MM.1S (cell line): ENCODE measurements at regions not wholly inside any gene's neighbourhood (a gene's known extent, or its start where the extent isn't known, plus 50 kb on each side); places are given as distances from the start of the nearest gene placed in this dataset.

Experiments used
- DNase-seq: peaks from one replicate; pipeline ENCODE4 v3.0.0-alpha.2; 2015
- H2AFZ ChIP-seq: fragments of 300-600 bp; sonication (generic); 2 replicates; pipeline ENCODE4 v1.6.0; 2016; ENCODE audit warnings: antibody characterized with exemption, low read length
- H3F3A ChIP-seq: fragments of 300-600 bp; sonication (generic); 2 replicates; pipeline ENCODE4 v1.6.1; 2016; ENCODE audit warnings: mild to moderate bottlenecking, antibody characterized with exemption, low read length, moderate library complexity, mixed read lengths; ENCODE audit not compliant: insufficient read depth
- H3K27ac ChIP-seq: fragments of 300-600 bp; sonication (generic); 2 replicates; pipeline ENCODE4 v1.5.1; 2016; ENCODE audit warnings: mild to moderate bottlenecking, low read length
- H3K27me3 ChIP-seq: fragments of 300-600 bp; sonication (generic); replicated peaks from 2 replicates; pipeline ENCODE4 v1.6.0; 2016; ENCODE audit warnings: low read length; ENCODE audit not compliant: insufficient read depth
- H3K36me3 ChIP-seq: fragments of 300-600 bp; sonication (generic); replicated peaks from 2 replicates; pipeline ENCODE4 v1.6.1; 2016; ENCODE audit warnings: mild to moderate bottlenecking, low read length, mixed read lengths; ENCODE audit not compliant: insufficient read depth
- H3K4me1 ChIP-seq: fragments of 300-600 bp; sonication (generic); 2 replicates; pipeline ENCODE4 v1.6.1; 2016; ENCODE audit warnings: low read length, mixed read lengths
- H3K4me2 ChIP-seq: fragments of 300-600 bp; sonication (generic); 2 replicates; pipeline ENCODE4 v1.6.0; 2016; ENCODE audit warnings: low read depth, low read length
- H3K4me3 ChIP-seq: fragments of 300-600 bp; sonication (generic); 2 replicates; pipeline ENCODE4 v1.5.1; 2016; ENCODE audit warnings: low read length, mixed read lengths
- H3K79me2 ChIP-seq: fragments of 300-600 bp; sonication (generic); 2 replicates; pipeline ENCODE4 v1.6.1; 2016; ENCODE audit warnings: mixed run types, low read length, mixed read lengths
- H3K9ac ChIP-seq: fragments of 300-600 bp; sonication (generic); 2 replicates; pipeline ENCODE4 v1.6.1; 2016; ENCODE audit warnings: low read length, mixed read lengths
- H3K9me2 ChIP-seq: fragments of 300-600 bp; sonication (generic); replicated peaks from 2 replicates; pipeline ENCODE4 v1.6.1; 2016; ENCODE audit warnings: mild to moderate bottlenecking, low read length, mixed read lengths; ENCODE audit not compliant: insufficient read depth
- H3K9me3 ChIP-seq: fragments of 300-600 bp; sonication (generic); replicated peaks from 2 replicates; pipeline ENCODE4 v1.6.1; 2016; ENCODE audit warnings: mild to moderate bottlenecking, low read length, mixed read lengths; ENCODE audit not compliant: insufficient read depth
- H4K20me1 ChIP-seq: fragments of 300-600 bp; sonication (generic); 2 replicates; pipeline ENCODE4 v1.6.1; 2016; ENCODE audit warnings: mild to moderate bottlenecking, low read length, moderate library complexity, mixed read lengths; ENCODE audit not compliant: insufficient read depth
- CTCF ChIP-seq: fragments of 300-600 bp; sonication (generic); IDR thresholded peaks from 2 replicates; pipeline ENCODE4 v1.5.1; 2016; ENCODE audit warnings: antibody characterized with exemption, low read length, mixed read lengths
- EZH2 ChIP-seq: fragments of 300-600 bp; sonication (generic); optimal IDR thresholded peaks from 2 replicates; pipeline ENCODE3; 2017; ENCODE audit warnings: low read depth, mild to moderate bottlenecking, antibody characterized with exemption, low read length, mixed read lengths
- EZH2phosphoT487 ChIP-seq: fragments of 300-600 bp; sonication (generic); IDR thresholded peaks from 2 replicates; pipeline ENCODE4 v1.6.1; 2018; ENCODE audit warnings: antibody characterized with exemption, low read length

DNA sequence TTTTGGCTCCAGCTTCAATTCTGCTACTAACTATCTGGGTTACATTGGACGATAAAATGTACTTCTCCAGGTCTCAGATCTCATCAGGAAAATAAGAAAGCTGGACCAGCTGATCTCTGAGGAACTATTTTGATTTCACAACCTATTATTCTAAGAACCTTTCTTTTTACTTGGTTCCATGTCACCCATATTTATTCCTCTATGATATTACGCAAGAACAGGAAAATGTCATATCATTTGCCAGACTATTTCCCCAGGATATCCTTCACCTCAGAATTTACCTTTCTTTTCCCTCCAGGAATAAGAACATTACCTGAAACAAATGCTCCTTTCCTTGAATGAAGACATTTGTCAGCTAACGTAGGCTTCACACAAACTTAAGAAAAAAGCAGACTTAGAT lies 387.5 kb upstream of the RAG2 start:
- Histone ChIP-seq H3K9me2 (no peaks in the 10 kb centered on the region), H4K20me1 (no peaks in the 10 kb centered on the region), H2AFZ (no peak overlapping the region), H3K4me1 (no peaks in the 10 kb centered on the region), H3K36me3 (no peaks in the 10 kb centered on the region), H3F3A (no peaks in the 10 kb centered on the region), H3K9me3 (no peaks in the 10 kb centered on the region), H3K4me2 (no peak overlapping the region), H3K27ac (no peak overlapping the region), H3K27me3 (no peaks in the 10 kb centered on the region), H3K79me2 (no peaks in the 10 kb centered on the region), H3K9ac (no peak overlapping the region), H3K4me3 (no peak overlapping the region)
- TF ChIP-seq CTCF = no peak
- no peak for TF ChIP-seq EZH2phosphoT487
- TF ChIP-seq EZH2 = no peak
- no peak for DNase-seq

GRCh38 chr11:36976741-36977140 lies 378.7 kb upstream of the RAG2 start:
- H3K27ac ChIP-seq = no peak overlapping the region
- H3F3A ChIP-seq = no peaks in the 10 kb centered on the region
- no peaks in the 10 kb centered on the region for H3K36me3 ChIP-seq
- H3K27me3 ChIP-seq = no peaks in the 10 kb centered on the region
- H3K4me3 ChIP-seq = no peak overlapping the region
- H4K20me1 ChIP-seq = no peaks in the 10 kb centered on the region
- no peak overlapping the region for H3K9ac ChIP-seq
- no peaks in the 10 kb centered on the region for H3K4me1 ChIP-seq
- H3K9me3 ChIP-seq = no peaks in the 10 kb centered on the region
- H3K4me2 ChIP-seq = no peak overlapping the region
- no peak for DNase-seq
- H3K79me2 ChIP-seq = no peaks in the 10 kb centered on the region
- no peaks in the 10 kb centered on the region for H3K9me2 ChIP-seq
- H2AFZ ChIP-seq = no peak overlapping the region
- TF ChIP-seq EZH2phosphoT487 (no peak), EZH2 (no peak), CTCF (no peak)

DNA sequence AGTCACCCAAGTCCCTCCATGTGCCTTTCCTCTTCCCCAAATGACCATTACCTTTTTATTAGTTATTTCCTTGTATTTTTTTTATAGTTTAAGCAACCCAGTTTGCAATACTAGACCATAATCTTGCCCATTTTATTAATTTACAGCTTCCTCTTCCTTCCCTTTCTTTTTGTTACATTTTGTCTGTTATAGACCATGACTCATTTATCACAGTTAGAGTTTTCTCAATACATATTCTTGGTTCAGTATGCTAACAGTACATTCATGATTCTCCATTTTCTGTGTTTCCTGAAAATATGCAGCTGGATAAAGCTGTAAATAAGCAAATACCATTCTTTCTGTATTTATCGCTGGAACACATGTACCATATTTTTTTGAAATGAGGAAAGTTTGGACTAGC lies 376.7 kb upstream of the RAG2 start:
- no peaks in the 10 kb centered on the region for H3K27me3 ChIP-seq
- TF ChIP-seq CTCF (no peak), EZH2 (no peak), EZH2phosphoT487 (no peak)
- no peaks in the 10 kb centered on the region for H3K4me1 ChIP-seq
- no peak overlapping the region for H3K9ac ChIP-seq
- no peak overlapping the region for H3K27ac ChIP-seq
- H3K4me3 ChIP-seq = no peak overlapping the region
- DNase-seq = no peak
- no peaks in the 10 kb centered on the region for H3K9me2 ChIP-seq
- no peaks in the 10 kb centered on the region for H3K9me3 ChIP-seq
- H3K79me2 ChIP-seq = no peaks in the 10 kb centered on the region
- no peaks in the 10 kb centered on the region for H4K20me1 ChIP-seq
- no peaks in the 10 kb centered on the region for H3K36me3 ChIP-seq
- H3K4me2 ChIP-seq = no peak overlapping the region
- no peaks in the 10 kb centered on the region for H3F3A ChIP-seq
- no peak overlapping the region for H2AFZ ChIP-seq

- H3K9me3 ChIP-seq = no peaks in the 10 kb centered on the region
- no peak overlapping the region for H2AFZ ChIP-seq
- H3K4me3 ChIP-seq = no peak overlapping the region
- no peaks in the 10 kb centered on the region for H3K79me2 ChIP-seq
- no peak for DNase-seq
- TF ChIP-seq EZH2phosphoT487 = no peak
- TF ChIP-seq EZH2 = no peak
- TF ChIP-seq CTCF = no peak
- H4K20me1 ChIP-seq = no peaks in the 10 kb centered on the region
- no peak overlapping the region for H3K4me2 ChIP-seq
- H3K4me1 ChIP-seq = no peaks in the 10 kb centered on the region
- no peaks in the 10 kb centered on the region for H3K36me3 ChIP-seq
- H3F3A ChIP-seq = no peaks in the 10 kb centered on the region
- no peaks in the 10 kb centered on the region for H3K27me3 ChIP-seq
- H3K9ac ChIP-seq = no peak overlapping the region
- H3K27ac ChIP-seq = no peak overlapping the region
- no peaks in the 10 kb centered on the region for H3K9me2 ChIP-seq
Observed at GRCh38 chr11:36953976-36954375, 355.9 kb upstream of the RAG2 start.
